Astrocyte (in vitro differentiated cells and primary cell): ENCODE measurements at regions not wholly inside any gene's neighbourhood (a gene's known extent, or its start where the extent isn't known, plus 50 kb on each side); places are given as distances from the start of the nearest gene placed in this dataset.
A peak's percentile ranks its signal among the peaks of the same experiment; 100 is the strongest.

Experiments used
- DNase-seq: peaks from one replicate; pipeline ENCODE4 v3.0.0-alpha.2; 2010; ENCODE audit warnings: low read depth
- FAIRE-seq: peaks from 2 replicates; lab custom pipeline; 2011; peaks lifted over from hg19 to GRCh38; lab: Jason Lieb, UNC
- H2AFZ ChIP-seq: 2 replicates; pipeline ENCODE4 v1.6.0; 2012; ENCODE audit warnings: low read depth, low read length, inconsistent platforms
- H3K27ac ChIP-seq: 2 replicates; pipeline ENCODE4 v1.5.1; 2011; ENCODE audit warnings: low read depth, low read length, inconsistent platforms
- H3K27me3 ChIP-seq: 2 replicates; pipeline ENCODE4 v1.6.0; 2011; ENCODE audit warnings: low read length, inconsistent platforms; ENCODE audit not compliant: insufficient read depth
- H3K36me3 ChIP-seq: 2 replicates; pipeline ENCODE4 v1.5.1; 2011; ENCODE audit warnings: low read length, inconsistent platforms; ENCODE audit not compliant: insufficient read depth
- H3K4me1 ChIP-seq: 2 replicates; pipeline ENCODE4 v1.5.1; 2011; ENCODE audit warnings: low read length, inconsistent platforms; ENCODE audit not compliant: insufficient read depth
- H3K4me2 ChIP-seq: 2 replicates; pipeline ENCODE4 v1.6.0; 2012; ENCODE audit warnings: low read length, inconsistent platforms
- H3K4me3 ChIP-seq: 2 replicates; pipeline ENCODE4 v1.5.1; 2011; ENCODE audit warnings: low read depth, mild to moderate bottlenecking, low read length, inconsistent platforms; ENCODE audit not compliant: insufficient read depth
- H3K79me2 ChIP-seq: 2 replicates; pipeline ENCODE4 v1.6.0; 2012; ENCODE audit warnings: mild to moderate bottlenecking, low read length, inconsistent platforms; ENCODE audit not compliant: insufficient read depth
- H3K9ac ChIP-seq: 2 replicates; pipeline ENCODE4 v1.6.0; 2012; ENCODE audit warnings: mild to moderate bottlenecking, low read length, inconsistent platforms
- H3K9me3 ChIP-seq: 2 replicates; pipeline ENCODE4 v1.5.1; 2012; ENCODE audit warnings: low read depth, mild to moderate bottlenecking, low read length, inconsistent platforms; ENCODE audit not compliant: insufficient read depth
- H4K20me1 ChIP-seq: 2 replicates; pipeline ENCODE4 v1.6.0; 2012; ENCODE audit warnings: low read length, inconsistent platforms; ENCODE audit not compliant: insufficient read depth
- H3K27ac Mint-ChIP-seq: one replicate; pipeline ENCODE4 v1.8.0; 2021; ENCODE audit warnings: mild to moderate bottlenecking, mixed read lengths; ENCODE audit not compliant: unreplicated experiment
- H3K27me3 Mint-ChIP-seq: one replicate; pipeline ENCODE4 v1.8.0; 2021; ENCODE audit warnings: low read depth, mixed read lengths; ENCODE audit not compliant: unreplicated experiment
- H3K36me3 Mint-ChIP-seq: one replicate; pipeline ENCODE4 v1.8.0; 2021; ENCODE audit warnings: low read depth, mixed read lengths; ENCODE audit not compliant: unreplicated experiment
- H3K4me1 Mint-ChIP-seq: one replicate; pipeline ENCODE4 v1.8.0; 2021; ENCODE audit warnings: low read depth, mixed read lengths; ENCODE audit not compliant: unreplicated experiment
- H3K4me3 Mint-ChIP-seq: one replicate; pipeline ENCODE4 v1.8.0; 2021; ENCODE audit warnings: mild to moderate bottlenecking, moderate library complexity, mixed read lengths; ENCODE audit not compliant: unreplicated experiment
- H3K9me3 Mint-ChIP-seq: one replicate; pipeline ENCODE4 v1.8.0; 2021; ENCODE audit warnings: mild to moderate bottlenecking, mixed read lengths; ENCODE audit not compliant: unreplicated experiment
- CTCF ChIP-seq: IDR thresholded peaks from 2 replicates; pipeline ENCODE4 v1.5.1; 2011; ENCODE audit warnings: low read depth, mild to moderate bottlenecking, inconsistent platforms, low read length, moderate library complexity; ENCODE audit not compliant: insufficient read depth
- EZH2 ChIP-seq: IDR thresholded peaks from 2 replicates; pipeline ENCODE4 v1.6.1; 2012; ENCODE audit warnings: mild to moderate bottlenecking, low read length, inconsistent platforms; ENCODE audit not compliant: insufficient read depth

- Histone ChIP-seq H3K36me3 (no peaks in the 10 kb centered on the region), H3K79me2 (no peaks in the 10 kb centered on the region), H3K4me2 (no peak overlapping the region), H2AFZ (no peak overlapping the region), H4K20me1 (no peaks in the 10 kb centered on the region), H3K9me3 (no peaks in the 10 kb centered on the region), H3K9ac (no peak overlapping the region), H3K4me3 (no peak overlapping the region), H3K4me1 (no peaks in the 10 kb centered on the region), H3K27ac (no peak overlapping the region), H3K27me3 (no peaks in the 10 kb centered on the region)
- Mint-ChIP-seq H3K4me3 (no peak overlapping the region), H3K9me3 (no peaks in the 10 kb centered on the region), H3K36me3 (no peaks in the 10 kb centered on the region), H3K27ac (no peak overlapping the region), H3K27me3 (no peaks in the 10 kb centered on the region), H3K4me1 (peaks cover 4% of the 10 kb centered on the region)
- no peak for FAIRE-seq
- TF ChIP-seq CTCF, result no peak
- no peak for TF ChIP-seq EZH2
- DNase-seq, result no peak
Measured at GRCh38 chr6:125596020-125596419, 153.4 kb upstream of the HEY2 start.

DNA sequence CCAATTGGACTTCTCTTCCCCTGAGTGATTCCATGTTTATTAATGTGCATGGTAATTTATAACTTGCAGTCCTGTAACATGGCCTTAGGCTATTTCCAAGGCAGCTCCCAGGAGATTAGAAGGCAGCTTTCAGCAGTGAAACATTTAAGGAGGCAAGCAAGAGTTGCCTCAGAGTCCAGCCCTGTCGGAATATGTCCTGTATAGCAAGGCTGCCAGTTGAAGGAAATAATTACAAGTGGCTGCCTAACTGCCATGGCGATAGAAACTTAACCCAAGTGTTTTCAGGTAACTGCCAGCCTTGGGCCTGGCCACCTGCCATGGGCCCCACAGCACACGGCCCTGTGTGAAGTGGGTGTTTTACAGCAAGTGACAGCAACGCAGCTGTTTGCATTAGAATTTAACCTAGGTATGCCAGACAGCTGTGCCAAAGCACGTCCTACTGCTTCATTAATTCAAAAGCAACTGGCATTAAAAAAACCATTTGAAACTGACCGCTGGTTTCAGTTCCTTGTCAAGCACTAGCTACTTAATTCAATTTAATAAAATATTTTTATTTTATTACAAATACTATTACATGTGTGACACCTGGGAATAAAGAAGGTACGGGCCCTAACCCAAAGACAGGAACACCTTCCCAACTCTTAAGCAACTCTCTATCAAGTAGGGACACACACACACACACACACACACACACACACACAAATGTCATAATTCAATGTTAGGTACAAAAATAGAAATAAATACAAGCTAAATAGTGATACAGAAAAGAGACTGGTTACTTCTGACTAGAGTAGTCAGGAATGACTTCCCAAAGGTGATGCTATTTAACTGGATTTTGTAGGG lies 151.8 kb upstream of the HEY2 start:
- DNase-seq (no peak), FAIRE-seq (no peak)
- no peaks in the 10 kb centered on the region for H4K20me1 ChIP-seq
- no peak overlapping the region for H3K4me2 ChIP-seq
- H3K4me3 Mint-ChIP-seq, result no peak overlapping the region
- no peak overlapping the region for H3K4me3 ChIP-seq
- no peaks in the 10 kb centered on the region for H3K36me3 ChIP-seq
- no peaks in the 10 kb centered on the region for H3K79me2 ChIP-seq
- TF ChIP-seq EZH2 (no peak), CTCF (no peak)
- no peak overlapping the region for H3K9ac ChIP-seq
- peaks cover 4% of the 10 kb centered on the region for H3K4me1 Mint-ChIP-seq
- H3K27ac Mint-ChIP-seq, result no peak overlapping the region
- no peaks in the 10 kb centered on the region for H3K4me1 ChIP-seq
- no peaks in the 10 kb centered on the region for H3K27me3 Mint-ChIP-seq
- peak overlapping the region; percentile 15 for H2AFZ ChIP-seq
- H3K27me3 ChIP-seq, result no peaks in the 10 kb centered on the region
- H3K27ac ChIP-seq, result no peak overlapping the region
- H3K36me3 Mint-ChIP-seq, result no peaks in the 10 kb centered on the region
- H3K9me3 Mint-ChIP-seq, result no peaks in the 10 kb centered on the region
- no peaks in the 10 kb centered on the region for H3K9me3 ChIP-seq

GRCh38 chr6:125598422-125598821 lies 151.0 kb upstream of the HEY2 start:
- H4K20me1 ChIP-seq, result no peaks in the 10 kb centered on the region
- peak; percentile 29 for DNase-seq
- H3K27me3 ChIP-seq, result no peaks in the 10 kb centered on the region
- H3K9ac ChIP-seq, result no peak overlapping the region
- H3K4me3 ChIP-seq, result no peak overlapping the region
- TF ChIP-seq CTCF (no peak), EZH2 (no peak)
- no peak overlapping the region for H3K4me2 ChIP-seq
- Mint-ChIP-seq H3K27me3 (no peaks in the 10 kb centered on the region), H3K27ac (no peak overlapping the region), H3K4me1 (peaks cover 4% of the 10 kb centered on the region), H3K36me3 (no peaks in the 10 kb centered on the region), H3K9me3 (no peaks in the 10 kb centered on the region), H3K4me3 (no peak overlapping the region)
- H3K9me3 ChIP-seq, result no peaks in the 10 kb centered on the region
- no peaks in the 10 kb centered on the region for H3K79me2 ChIP-seq
- no peak overlapping the region for H3K27ac ChIP-seq
- H2AFZ ChIP-seq, result peak overlapping the region; percentile 15
- no peaks in the 10 kb centered on the region for H3K4me1 ChIP-seq
- no peak for FAIRE-seq
- H3K36me3 ChIP-seq, result no peaks in the 10 kb centered on the region
